ENCODE measurements at regions not wholly inside any gene's neighbourhood (a gene's known extent, or its start where the extent isn't known, plus 50 kb on each side); places are given as distances from the start of the nearest gene placed in this dataset.

GRCh38 chr20:10745790-10746189, 72.0 kb upstream of the JAG1 start:
- Mint-ChIP-seq H3K4me3 (no peak overlapping the region), H3K36me3 (ENCODE audit: low read depth) (no peaks in the 10 kb centered on the region), H3K9me3 (peaks cover 4% of the 10 kb centered on the region), H3K27ac (ENCODE audit: unreplicated experiment) (no peak overlapping the region), H3K27me3 (ENCODE audit: low read depth) (no peaks in the 10 kb centered on the region), H3K4me1 (peaks cover 31% of the 10 kb centered on the region)
- no peak for TF ChIP-seq CTCF (conservative IDR thresholded peaks at IDR 0.05)
- no peak for DNase-seq (ENCODE audit: low read depth, low spot score)

- TF ChIP-seq CTCF (conservative IDR thresholded peaks at IDR 0.05): no peak
- no peak for DNase-seq (ENCODE audit: low read depth, low spot score)
- Mint-ChIP-seq H3K4me3 (no peak overlapping the region), H3K27me3 (ENCODE audit: low read depth) (no peaks in the 10 kb centered on the region), H3K27ac (ENCODE audit: unreplicated experiment) (peak overlapping the region; percentile 53), H3K36me3 (ENCODE audit: low read depth) (no peaks in the 10 kb centered on the region), H3K9me3 (peaks cover 4% of the 10 kb centered on the region), H3K4me1 (peaks cover 31% of the 10 kb centered on the region)
Observed at GRCh38 chr20:10747019-10747418, 73.2 kb upstream of the JAG1 start.

GRCh38 chr20:10749084-10749483, 75.3 kb upstream of the JAG1 start:
- DNase-seq (ENCODE audit: low read depth, low spot score): no peak
- Mint-ChIP-seq H3K9me3 (peaks cover 4% of the 10 kb centered on the region), H3K36me3 (ENCODE audit: low read depth) (no peaks in the 10 kb centered on the region), H3K27ac (ENCODE audit: unreplicated experiment) (no peak overlapping the region), H3K4me3 (no peak overlapping the region), H3K4me1 (peaks cover 31% of the 10 kb centered on the region), H3K27me3 (ENCODE audit: low read depth) (no peaks in the 10 kb centered on the region)
- TF ChIP-seq CTCF (conservative IDR thresholded peaks at IDR 0.05): no peak

GRCh38 chr20:10752206-10752605, 78.4 kb upstream of the JAG1 start:
- no peak for DNase-seq (ENCODE audit: low read depth, low spot score)
- Mint-ChIP-seq H3K27me3 (ENCODE audit: low read depth) (no peaks in the 10 kb centered on the region), H3K27ac (ENCODE audit: unreplicated experiment) (no peak overlapping the region), H3K9me3 (no peaks in the 10 kb centered on the region), H3K4me3 (no peak overlapping the region), H3K36me3 (ENCODE audit: low read depth) (no peaks in the 10 kb centered on the region), H3K4me1 (peaks cover 26% of the 10 kb centered on the region)
- no peak for TF ChIP-seq CTCF (conservative IDR thresholded peaks at IDR 0.05)

- Mint-ChIP-seq H3K27me3 (ENCODE audit: low read depth) (no peaks in the 10 kb centered on the region), H3K4me1 (peaks cover 1% of the 10 kb centered on the region), H3K4me3 (no peak overlapping the region), H3K27ac (ENCODE audit: unreplicated experiment) (no peak overlapping the region), H3K36me3 (ENCODE audit: low read depth) (peaks cover 2% of the 10 kb centered on the region), H3K9me3 (no peaks in the 10 kb centered on the region)
- TF ChIP-seq CTCF (conservative IDR thresholded peaks at IDR 0.05): no peak
- no peak for DNase-seq (ENCODE audit: low read depth, low spot score)
Observed at GRCh38 chr20:10754824-10755223, 81.0 kb upstream of the JAG1 start.

- Mint-ChIP-seq H3K27ac (ENCODE audit: unreplicated experiment) (no peak overlapping the region), H3K36me3 (ENCODE audit: low read depth) (peaks cover 2% of the 10 kb centered on the region), H3K9me3 (no peaks in the 10 kb centered on the region), H3K4me3 (no peak overlapping the region), H3K4me1 (no peaks in the 10 kb centered on the region), H3K27me3 (ENCODE audit: low read depth) (no peaks in the 10 kb centered on the region)
- no peak for DNase-seq (ENCODE audit: low read depth, low spot score)
- TF ChIP-seq CTCF (conservative IDR thresholded peaks at IDR 0.05): no peak
Observed at GRCh38 chr20:10758446-10758845, 84.6 kb upstream of the JAG1 start.

All from neural crest cell (in vitro differentiated cells).